Spleen (tissue), 11 donors: ENCODE measurements at regions not wholly inside any gene's neighbourhood (a gene's known extent, or its start where the extent isn't known, plus 50 kb on each side); places are given as distances from the start of the nearest gene placed in this dataset.
"Not testable (repeated sequence)": the region's sequence is repeated elsewhere in the genome, so short reads cannot be mapped to it uniquely, and the experiment has no call there.

Source experiments
- DNase-seq: peaks from one replicate; pipeline ENCODE4 v3.0.0-alpha.2; 2020
- H3K27ac ChIP-seq, 8 donors: fragments of 200-600 bp; sonication (generic) in 7 of 8; 1 replicate in 4 of 8; 2 replicates in 4 of 8; pipeline versions ENCODE4 v1.5.0 to v1.8.0; 2016 to 2021; ENCODE audit warnings: inconsistent platforms in 4 of 8, mild to moderate bottlenecking in 4 of 8, moderate library complexity in 1 of 8
- H3K27me3 ChIP-seq, 7 donors: fragments of 200-600 bp; sonication (generic) in 6 of 7; replicated peaks in 1 of 7; 1 replicate in 4 of 7; 2 replicates in 3 of 7; pipeline versions ENCODE4 v1.5.0 to v1.8.0; 2016 to 2021; ENCODE audit warnings: inconsistent platforms in 3 of 7, mild to moderate bottlenecking in 1 of 7
- H3K36me3 ChIP-seq, 6 donors: fragments of 200-600 bp; sonication (generic) in 5 of 6; 1 replicate in 4 of 6; 2 replicates in 2 of 6; pipeline versions ENCODE4 v1.5.0 to v1.8.0; 2016 to 2021; ENCODE audit warnings: inconsistent platforms in 2 of 6
- H3K4me1 ChIP-seq, 6 donors: fragments of 200-600 bp; sonication (generic) in 5 of 6; 1 replicate in 3 of 6; 2 replicates in 3 of 6; pipeline versions ENCODE4 v1.5.0 to v1.8.0; 2016 to 2021; ENCODE audit warnings: inconsistent platforms in 3 of 6
- H3K4me3 ChIP-seq, 8 donors: fragments of 200-600 bp; sonication (generic) in 7 of 8; 1 replicate in 4 of 8; 2 replicates in 4 of 8; pipeline versions ENCODE4 v1.5.0 to v1.8.0; 2016 to 2021; ENCODE audit warnings: inconsistent platforms in 4 of 8, mild to moderate bottlenecking in 4 of 8, moderate library complexity in 2 of 8
- H3K9me3 ChIP-seq, 8 donors: fragments of 200-600 bp; sonication (generic) in 7 of 8; 1 replicate in 4 of 8; 2 replicates in 4 of 8; pipeline versions ENCODE4 v1.5.0 to v1.8.0; 2016 to 2021; ENCODE audit warnings: inconsistent platforms in 4 of 8
- POLR2A ChIP-seq, 3 donors: fragments of 450-650 bp; IDR thresholded peaks; one replicate each; pipeline ENCODE4 v1.5.1; 2017; ENCODE audit warnings: antibody characterized with exemption in 3 of 3, mild to moderate bottlenecking in 1 of 3
- POLR2AphosphoS5 ChIP-seq, 3 donors: sonication (generic); formaldehyde crosslinking; IDR thresholded peaks; one replicate each; pipeline ENCODE4 v1.5.1; 2017; ENCODE audit warnings: antibody characterized with exemption in 3 of 3
- WGBS, 5 donors: extraction: QIAGEN DNeasy Blood & Tissue Kit in 3 of 5; methylation state at CpG; one replicate each; pipeline versions ENCODE4 v1.1.5 to v1.1.7; 2013 to 2018; 5-methylcytosine and 5-hydroxymethylcytosine counted together
- intact Hi-C: fragments of 100-400 bp; cut with DNase I; formaldehyde crosslinking; loops from one replicate; pipeline ENCODE4 v1.15.0; 2023; ENCODE audit warnings: low total_unique reads
- TF ChIP-seq, protein P1 (sequence below), 11 experiments: fragments of 200-600 bp in 7 of 11; fragments of 450-650 bp in 4 of 11; sonication (generic) in 4 of 11; IDR thresholded peaks in 8 of 11; conservative IDR thresholded peaks in 3 of 11; 1 replicate in 7 of 11; 2 replicates in 4 of 11; pipeline versions ENCODE4 v1.4.0 to v1.8.0; 2016 to 2021; ENCODE audit warnings: antibody characterized with exemption in 11 of 11, inconsistent platforms in 4 of 11, mild to moderate bottlenecking in 1 of 11
- donor health status: healthy with polysubstance abuse.
- donor health status: DM: no; HTN: no; CAD: no; lungs with moderate emphysema.
- donor health status: DM: no; HTN: no; CAD: no.
- donor health status: Bipolar disorder and iron deficiency.
- donor health status: healthy.
- donor health status: DM: no; HTN: no; CAD: no.
- donor health status: DM: yes; HTN: yes; CAD: no.

DNA sequence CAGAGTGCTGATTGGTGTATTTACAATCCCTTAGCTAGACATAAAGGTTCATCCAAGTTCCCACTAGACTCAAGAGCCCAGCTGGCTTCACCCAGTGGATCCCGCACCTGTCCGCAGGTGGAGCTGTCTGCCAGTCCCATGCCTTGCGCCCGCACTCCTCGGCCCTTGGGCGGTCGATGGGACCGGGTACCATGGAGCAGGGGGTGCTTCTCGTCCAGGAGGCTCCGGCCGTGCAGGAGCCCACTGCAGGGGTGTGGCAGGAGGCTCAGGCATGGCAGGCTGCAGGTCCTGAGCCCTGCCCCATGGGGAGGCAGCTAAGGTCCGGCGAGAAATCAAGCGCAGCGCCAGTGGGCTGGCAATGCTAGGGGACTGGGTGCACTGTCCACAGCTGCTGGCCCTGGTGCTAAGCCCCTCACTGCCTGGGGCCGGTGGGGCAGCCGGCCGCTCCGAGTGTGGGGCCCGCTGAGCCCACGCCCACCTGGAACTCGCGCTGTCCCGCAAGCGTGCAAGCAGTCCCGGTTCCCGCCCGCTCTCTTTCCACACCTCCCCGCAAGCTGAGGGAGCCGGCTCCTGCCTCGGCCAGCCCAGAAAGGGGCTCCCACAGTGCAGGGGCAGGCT lies 1206.3 kb downstream of the OTOL1 start:
- H3K4me3 ChIP-seq: no peak overlapping the region
- peak; percentile 61 for DNase-seq

DNA sequence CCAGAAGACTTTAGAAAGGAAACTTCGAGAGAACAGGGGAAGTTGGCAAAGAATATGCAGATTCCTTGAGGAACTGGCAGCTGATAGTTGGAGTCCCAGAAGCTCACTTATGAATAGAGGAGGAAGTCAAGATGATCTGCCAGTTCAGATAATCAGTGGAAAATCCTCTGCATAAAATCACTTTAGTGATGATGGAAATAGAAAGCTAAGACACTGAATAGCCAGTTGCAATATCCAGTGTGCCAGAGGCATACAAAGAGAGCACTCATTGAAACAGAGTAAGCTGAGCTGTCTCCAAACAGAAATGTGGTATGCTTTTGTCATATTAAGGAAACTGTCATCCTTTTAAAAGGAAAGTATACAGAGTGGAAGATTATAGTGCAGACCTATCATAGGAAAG lies 1207.6 kb downstream of the OTOL1 start:
- no peak overlapping the region for H3K4me3 ChIP-seq
- no peak for DNase-seq
- TF ChIP-seq, protein P1, sequence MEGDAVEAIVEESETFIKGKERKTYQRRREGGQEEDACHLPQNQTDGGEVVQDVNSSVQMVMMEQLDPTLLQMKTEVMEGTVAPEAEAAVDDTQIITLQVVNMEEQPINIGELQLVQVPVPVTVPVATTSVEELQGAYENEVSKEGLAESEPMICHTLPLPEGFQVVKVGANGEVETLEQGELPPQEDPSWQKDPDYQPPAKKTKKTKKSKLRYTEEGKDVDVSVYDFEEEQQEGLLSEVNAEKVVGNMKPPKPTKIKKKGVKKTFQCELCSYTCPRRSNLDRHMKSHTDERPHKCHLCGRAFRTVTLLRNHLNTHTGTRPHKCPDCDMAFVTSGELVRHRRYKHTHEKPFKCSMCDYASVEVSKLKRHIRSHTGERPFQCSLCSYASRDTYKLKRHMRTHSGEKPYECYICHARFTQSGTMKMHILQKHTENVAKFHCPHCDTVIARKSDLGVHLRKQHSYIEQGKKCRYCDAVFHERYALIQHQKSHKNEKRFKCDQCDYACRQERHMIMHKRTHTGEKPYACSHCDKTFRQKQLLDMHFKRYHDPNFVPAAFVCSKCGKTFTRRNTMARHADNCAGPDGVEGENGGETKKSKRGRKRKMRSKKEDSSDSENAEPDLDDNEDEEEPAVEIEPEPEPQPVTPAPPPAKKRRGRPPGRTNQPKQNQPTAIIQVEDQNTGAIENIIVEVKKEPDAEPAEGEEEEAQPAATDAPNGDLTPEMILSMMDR (IDR thresholded peaks at IDR 0.05 in 8 of 11, conservative IDR thresholded peaks at IDR 0.05 in 3 of 11): no peak
- no peak for TF ChIP-seq POLR2AphosphoS5 (IDR thresholded peaks at IDR 0.05)
- no peak for TF ChIP-seq POLR2A (IDR thresholded peaks at IDR 0.05)
- WGBS, 5 donors: 7 to 30% (median 16%) methylated on average over 1 of the region's 1 CpG
- no peak overlapping the region for H3K27ac ChIP-seq
- intact Hi-C loops: no loop called here
- peaks cover 0 to 14% (median 0%) of the 10 kb centered on the region in 8 donors for H3K9me3 ChIP-seq
- no peaks in the 10 kb centered on the region for H3K4me1 ChIP-seq
- no peaks in the 10 kb centered on the region for H3K27me3 ChIP-seq
- H3K36me3 ChIP-seq: no peaks in the 10 kb centered on the region

More for the DNA sequence above, 1206.3 kb downstream of the OTOL1 start:
- 85 to 96% (median 92%) methylated on average over 13 to 31 of the region's 31 CpGs for WGBS, 5 donors
- Histone ChIP-seq H3K4me1 (no peaks in the 10 kb centered on the region), H3K9me3 (peaks cover 0 to 14% (median 0%) of the 10 kb centered on the region in 8 donors), H3K36me3 (no peaks in the 10 kb centered on the region), H3K27ac (no peak overlapping the region), H3K27me3 (no peaks in the 10 kb centered on the region)
- intact Hi-C loops: no loop called here
- TF ChIP-seq, protein P1 (IDR thresholded peaks at IDR 0.05 in 8 of 11, conservative IDR thresholded peaks at IDR 0.05 in 3 of 11): no peak
- TF ChIP-seq POLR2AphosphoS5 (IDR thresholded peaks at IDR 0.05): no peak
- TF ChIP-seq POLR2A (IDR thresholded peaks at IDR 0.05): no peak

DNA sequence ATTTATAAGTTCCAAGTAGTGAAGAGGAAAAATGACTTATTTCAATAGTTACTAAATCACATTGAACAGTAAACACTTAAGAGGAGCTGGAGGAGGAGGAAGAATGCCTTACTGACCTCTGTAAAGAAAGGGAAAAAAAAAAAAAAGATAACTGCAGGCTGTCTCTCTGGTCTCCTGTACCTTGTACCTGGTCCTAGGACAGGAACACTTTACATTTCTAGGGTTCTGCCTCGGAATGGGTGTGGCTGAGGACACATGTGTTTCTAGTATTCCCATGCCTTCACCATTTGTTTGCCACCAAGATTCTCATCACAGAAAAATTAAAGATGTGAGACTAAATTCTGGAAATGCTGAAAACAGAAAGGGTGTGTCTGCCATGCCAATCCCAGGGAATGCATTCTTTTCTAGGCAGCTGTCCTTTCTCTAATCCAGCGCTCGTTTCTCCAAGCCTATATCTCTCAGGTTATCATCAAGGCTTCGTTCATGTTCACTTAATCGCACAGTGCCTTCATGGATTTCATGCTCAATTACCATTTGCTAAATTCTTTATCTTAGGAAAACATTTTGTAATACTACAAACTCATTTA lies 1208.3 kb downstream of the OTOL1 start:
- H3K9me3 ChIP-seq: peaks cover 0 to 14% (median 0%) of the 10 kb centered on the region in 8 donors
- TF ChIP-seq, protein P1 (IDR thresholded peaks at IDR 0.05 in 8 of 11, conservative IDR thresholded peaks at IDR 0.05 in 3 of 11): no peak
- TF ChIP-seq POLR2AphosphoS5 (IDR thresholded peaks at IDR 0.05) (no peak), POLR2A (IDR thresholded peaks at IDR 0.05) (no peak)
- intact Hi-C loops: no loop called here

DNA sequence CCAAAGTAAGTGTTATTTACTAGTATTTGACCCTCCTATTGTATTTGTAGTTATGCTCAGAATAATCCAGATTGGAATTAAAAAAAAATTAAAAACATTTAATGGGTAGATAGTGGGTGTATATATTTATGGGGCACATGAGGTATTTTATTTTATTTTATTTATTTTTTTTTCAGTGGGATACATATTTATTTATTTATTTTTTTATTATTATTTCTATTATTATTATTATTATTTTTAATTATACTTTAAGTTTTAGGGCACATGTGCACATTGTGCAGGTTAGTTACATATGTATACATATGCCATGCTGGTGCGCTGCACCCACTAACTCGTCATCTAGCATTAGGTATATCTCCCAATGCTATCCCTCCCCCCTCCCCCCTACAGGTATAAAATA lies 1211.8 kb downstream of the OTOL1 start:
- H3K9me3 ChIP-seq, DNase-seq, intact Hi-C loops, H3K36me3 ChIP-seq, H3K4me3 ChIP-seq, H3K27me3 ChIP-seq, H3K4me1 ChIP-seq, H3K27ac ChIP-seq: not testable (repeated sequence)
- WGBS, 5 donors: 81 to 94% (median 92%) methylated on average over 2 of the region's 2 CpGs

More for the DNA sequence above, 1208.3 kb downstream of the OTOL1 start:
- 76 to 85% (median 79%) methylated on average over 5 of the region's 5 CpGs for WGBS, 5 donors
- no peak for DNase-seq
- H3K4me3 ChIP-seq: no peak overlapping the region
- H3K36me3 ChIP-seq: no peaks in the 10 kb centered on the region
- no peak overlapping the region for H3K27ac ChIP-seq
- no peaks in the 10 kb centered on the region for H3K4me1 ChIP-seq
- H3K27me3 ChIP-seq: no peaks in the 10 kb centered on the region

DNA sequence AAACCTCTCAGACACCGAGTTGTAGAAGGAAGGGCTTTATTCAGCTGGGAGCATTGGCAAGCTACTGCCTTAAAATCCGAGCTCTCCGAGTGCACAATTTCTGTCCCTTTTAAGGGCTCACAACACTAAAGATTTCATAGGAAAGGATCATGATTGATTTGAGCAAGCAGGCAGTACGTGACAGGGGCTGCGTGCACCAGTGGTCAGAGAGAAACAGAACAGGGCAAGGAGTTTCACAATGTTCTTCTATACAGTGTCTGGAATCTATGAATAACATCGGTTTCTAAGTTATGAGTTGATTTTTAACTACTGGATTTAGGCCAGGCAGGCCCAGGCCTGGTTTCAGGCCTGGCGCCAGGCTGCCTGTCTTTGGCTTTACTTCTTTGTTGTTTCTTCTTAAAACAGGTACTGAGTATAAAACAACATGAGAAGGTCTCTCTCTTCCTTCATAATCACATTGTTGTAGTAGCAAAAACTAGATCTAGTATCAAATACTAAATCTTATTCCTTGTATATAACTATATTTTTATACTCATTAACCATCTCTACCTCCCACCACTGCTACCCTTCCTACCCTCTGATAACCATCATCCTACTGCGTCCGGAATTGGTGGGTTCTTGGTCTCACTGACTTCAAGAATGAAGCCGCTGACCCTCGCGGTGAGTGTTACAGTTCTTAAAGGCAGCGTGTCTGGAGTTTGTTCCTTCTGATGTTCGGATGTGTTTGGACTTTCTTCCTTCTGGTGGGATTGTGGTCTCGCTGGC lies 1212.5 kb downstream of the OTOL1 start:
- H3K27ac ChIP-seq, intact Hi-C loops: not testable (repeated sequence)
- 88 to 95% (median 94%) methylated on average over 15 of the region's 15 CpGs for WGBS, 5 donors

More for the DNA sequence above, 1212.5 kb downstream of the OTOL1 start:
- not testable (repeated sequence) for H3K27me3 ChIP-seq, H3K9me3 ChIP-seq, H3K36me3 ChIP-seq, H3K4me3 ChIP-seq, H3K4me1 ChIP-seq, DNase-seq
